ENCODE measurements at regions not wholly inside any gene's neighbourhood (a gene's known extent, or its start where the extent isn't known, plus 50 kb on each side); places are given as distances from the start of the nearest gene placed in this dataset.
A peak's percentile ranks its signal among the peaks of the same experiment; 100 is the strongest.
"Not testable (repeated sequence)": the region's sequence is repeated elsewhere in the genome, so short reads cannot be mapped to it uniquely, and the experiment has no call there.

GRCh38 chr6:137286368-137286767 is 67.2 kb upstream of the IFNGR1 start:
- H3K9me3 Mint-ChIP-seq, result peaks cover 3% of the 10 kb centered on the region
- H3K36me3 Mint-ChIP-seq (ENCODE audit: low read depth), result no peaks in the 10 kb centered on the region
- H3K27me3 Mint-ChIP-seq (ENCODE audit: low read depth), result peaks cover 40% of the 10 kb centered on the region

GRCh38 chr6:137284811-137285110 is 65.6 kb upstream of the IFNGR1 start:
- H3K27me3 Mint-ChIP-seq (ENCODE audit: low read depth), result peaks cover 50% of the 10 kb centered on the region
- H3K36me3 Mint-ChIP-seq (ENCODE audit: low read depth), result no peaks in the 10 kb centered on the region
- no peak overlapping the region for H3K4me3 Mint-ChIP-seq
- no peak overlapping the region for H3K27ac Mint-ChIP-seq (ENCODE audit: unreplicated experiment)
- H3K9me3 Mint-ChIP-seq, result peaks cover 3% of the 10 kb centered on the region
- H3K4me1 Mint-ChIP-seq, result no peaks in the 10 kb centered on the region
- DNase-seq (ENCODE audit: low read depth, low spot score), result no peak
- TF ChIP-seq CTCF (conservative IDR thresholded peaks at IDR 0.05), result no peak

More at GRCh38 chr6:137286368-137286767, 67.2 kb upstream of the IFNGR1 start:
- Mint-ChIP-seq H3K4me1 (no peaks in the 10 kb centered on the region), H3K27ac (ENCODE audit: unreplicated experiment) (no peak overlapping the region), H3K4me3 (no peak overlapping the region)
- DNase-seq (ENCODE audit: low read depth, low spot score), result no peak
- TF ChIP-seq CTCF (conservative IDR thresholded peaks at IDR 0.05), result no peak

GRCh38 chr6:137283940-137284810 is 65.0 kb upstream of the IFNGR1 start:
- Mint-ChIP-seq H3K36me3 (ENCODE audit: low read depth) (no peaks in the 10 kb centered on the region), H3K27ac (ENCODE audit: unreplicated experiment) (peak overlapping the region; percentile 1)
- no peak for TF ChIP-seq CTCF (conservative IDR thresholded peaks at IDR 0.05)

GRCh38 chr6:137283080-137283479 is 63.9 kb upstream of the IFNGR1 start:
- H3K27me3 Mint-ChIP-seq (ENCODE audit: low read depth), result peaks cover 58% of the 10 kb centered on the region
- H3K27ac Mint-ChIP-seq (ENCODE audit: unreplicated experiment), result no peak overlapping the region
- TF ChIP-seq CTCF (conservative IDR thresholded peaks at IDR 0.05), result no peak
- H3K9me3 Mint-ChIP-seq, result peaks cover 3% of the 10 kb centered on the region
- peaks cover under 1% of the 10 kb centered on the region for H3K4me1 Mint-ChIP-seq
- H3K36me3 Mint-ChIP-seq (ENCODE audit: low read depth), result no peaks in the 10 kb centered on the region
- H3K4me3 Mint-ChIP-seq, result no peak overlapping the region
- DNase-seq (ENCODE audit: low read depth, low spot score), result no peak

More at GRCh38 chr6:137283940-137284810, 65.0 kb upstream of the IFNGR1 start:
- H3K27me3 Mint-ChIP-seq (ENCODE audit: low read depth), result peaks cover 52% of the 10 kb centered on the region
- no peaks in the 10 kb centered on the region for H3K4me1 Mint-ChIP-seq
- peaks cover 3% of the 10 kb centered on the region for H3K9me3 Mint-ChIP-seq
- no peak for DNase-seq (ENCODE audit: low read depth, low spot score)
- H3K4me3 Mint-ChIP-seq, result no peak overlapping the region

- Mint-ChIP-seq H3K4me1 (peaks cover 6% of the 10 kb centered on the region), H3K4me3 (no peak overlapping the region), H3K36me3 (ENCODE audit: low read depth) (no peaks in the 10 kb centered on the region), H3K27me3 (ENCODE audit: low read depth) (peaks cover 65% of the 10 kb centered on the region), H3K27ac (ENCODE audit: unreplicated experiment) (no peak overlapping the region), H3K9me3 (no peaks in the 10 kb centered on the region)
- TF ChIP-seq CTCF (conservative IDR thresholded peaks at IDR 0.05), result no peak
- DNase-seq (ENCODE audit: low read depth, low spot score), result no peak
Observed at GRCh38 chr6:137282254-137282653, 63.1 kb upstream of the IFNGR1 start.

GRCh38 chr6:137279279-137279678 is 60.1 kb upstream of the IFNGR1 start:
- H3K4me3 Mint-ChIP-seq; DNase-seq (ENCODE audit: low read depth, low spot score); H3K9me3 Mint-ChIP-seq; H3K27ac Mint-ChIP-seq (ENCODE audit: unreplicated experiment); H3K36me3 Mint-ChIP-seq (ENCODE audit: low read depth); H3K4me1 Mint-ChIP-seq: not testable (repeated sequence)
- peaks cover 67% of the 10 kb centered on the region for H3K27me3 Mint-ChIP-seq (ENCODE audit: low read depth)

All from neural crest cell (in vitro differentiated cells).